HG03196 (cell line): ENCODE measurements at regions not wholly inside any gene's neighbourhood (a gene's known extent, or its start where the extent isn't known, plus 50 kb on each side); places are given as distances from the start of the nearest gene placed in this dataset.
A peak's percentile ranks its signal among the peaks of the same experiment; 100 is the strongest.
"Not testable (repeated sequence)": the region's sequence is repeated elsewhere in the genome, so short reads cannot be mapped to it uniquely, and the experiment has no call there.

Experiments
- ATAC-seq: cut with Tn5 transposase; IDR thresholded peaks from one replicate; pipeline ENCODE4 v1.9.1; 2021; ENCODE audit not compliant: unreplicated experiment

- no peak for ATAC-seq
These were observed 236.2 kb upstream of the ADRA1B start for GRCh38 chr5:159680095-159680494.

- ATAC-seq, result no peak
These were observed 234.6 kb upstream of the ADRA1B start for GRCh38 chr5:159681661-159682060.

DNA sequence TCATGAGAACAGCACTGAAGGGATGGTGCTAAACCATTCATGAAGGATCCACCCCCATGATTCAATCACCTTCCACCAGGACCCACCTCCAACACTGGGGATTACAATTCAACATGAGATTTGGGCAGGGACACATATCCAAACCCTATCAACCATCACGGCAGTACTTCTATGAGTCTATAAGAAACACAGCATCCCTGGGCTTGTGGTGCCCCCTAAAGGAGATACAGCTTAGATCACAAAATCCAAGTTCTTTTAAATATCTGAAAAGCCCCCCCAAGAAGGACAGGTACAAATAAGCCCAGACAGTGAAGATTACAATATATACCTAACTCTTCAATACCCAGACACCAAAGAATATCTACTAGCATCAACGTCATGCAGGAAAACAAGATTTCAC, 233.7 kb upstream of the ADRA1B start:
- ATAC-seq, result no peak

DNA sequence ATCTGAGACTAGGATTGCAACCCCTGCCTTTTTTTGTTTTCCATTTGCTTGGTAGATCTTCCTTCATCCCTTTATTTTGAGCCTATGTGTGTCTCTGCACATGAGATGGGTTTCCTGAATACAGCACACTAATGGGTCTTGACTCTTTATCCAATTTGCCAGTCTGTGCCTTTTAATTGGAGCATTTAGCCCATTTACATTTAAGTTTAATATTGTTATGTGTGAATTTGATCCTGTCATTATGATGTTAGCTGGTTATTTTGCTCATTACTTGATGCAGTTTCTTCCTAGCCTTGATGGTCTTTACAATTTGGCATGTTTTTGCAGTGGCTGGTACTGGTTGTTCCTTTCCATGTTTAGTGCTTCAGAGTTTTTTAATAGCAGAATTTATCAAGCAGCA, 228.4 kb upstream of the ADRA1B start:
- ATAC-seq, result not testable (repeated sequence)

DNA sequence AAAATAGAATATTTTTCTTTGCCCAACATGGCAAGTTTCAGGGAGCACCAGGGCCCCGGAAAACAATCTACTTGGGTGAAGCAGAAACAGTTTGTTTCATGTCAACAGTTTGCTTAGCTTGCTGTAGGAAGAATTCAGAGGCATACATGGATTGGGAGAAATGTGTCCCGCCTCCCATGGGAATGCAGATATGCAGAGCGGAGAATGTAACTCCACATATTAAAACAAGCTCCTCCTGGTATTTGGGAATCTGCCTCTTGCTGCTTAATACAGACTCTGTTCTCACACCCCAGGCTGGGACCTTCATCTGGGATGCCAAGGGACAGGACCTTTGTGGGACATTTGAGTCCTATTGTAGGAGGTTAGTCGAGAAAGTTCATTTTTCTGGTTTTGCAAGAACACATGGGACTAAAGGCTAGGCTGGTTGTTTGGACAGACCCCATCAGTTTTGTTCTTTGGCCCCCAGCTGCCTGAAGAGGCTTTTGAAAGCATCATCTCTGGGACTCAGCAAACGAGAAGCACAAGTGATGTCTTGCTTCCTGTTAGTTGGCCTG, 220.5 kb upstream of the ADRA1B start:
- no peak for ATAC-seq

DNA sequence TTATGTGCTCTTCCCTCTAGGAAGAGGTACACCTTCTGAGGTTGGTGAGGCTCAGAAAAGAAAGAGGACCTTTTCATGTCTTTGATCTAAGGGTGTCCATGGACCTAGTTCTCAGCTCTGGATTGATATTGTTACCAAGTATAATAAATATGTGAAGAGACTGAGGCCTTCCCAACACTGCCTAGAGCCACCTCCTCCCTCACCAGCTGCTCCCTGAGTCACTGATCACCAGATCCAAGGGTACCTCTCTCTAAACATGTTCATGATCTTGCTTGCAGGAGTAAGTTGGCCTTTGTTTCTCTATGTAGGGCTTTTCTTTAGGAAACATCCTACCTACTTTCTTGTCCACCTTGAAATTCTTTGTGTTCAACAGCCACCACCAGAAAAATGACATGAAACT, 218.8 kb upstream of the ADRA1B start:
- ATAC-seq, result no peak

- ATAC-seq, result no peak
These were observed 218.0 kb upstream of the ADRA1B start for GRCh38 chr5:159698322-159698721.

DNA sequence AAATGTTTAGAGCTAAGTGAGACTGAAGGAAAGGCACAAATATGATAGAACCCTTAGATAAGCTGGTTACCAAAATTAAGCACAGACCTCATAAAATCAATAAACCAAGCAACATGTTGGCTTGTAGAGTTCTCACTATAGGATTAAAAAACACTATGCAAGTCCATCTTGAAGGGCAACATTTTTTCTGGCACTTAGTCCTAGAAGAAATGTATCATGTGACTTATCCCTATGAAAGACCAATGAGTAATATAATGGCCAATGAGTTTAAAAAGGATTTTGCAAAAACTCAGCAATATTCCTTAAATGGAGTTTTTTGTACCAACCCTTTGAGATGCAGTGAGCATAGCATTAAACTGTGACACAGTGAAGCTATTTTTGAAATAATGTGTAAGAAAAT, 216.3 kb upstream of the ADRA1B start:
- ATAC-seq, result no peak

DNA sequence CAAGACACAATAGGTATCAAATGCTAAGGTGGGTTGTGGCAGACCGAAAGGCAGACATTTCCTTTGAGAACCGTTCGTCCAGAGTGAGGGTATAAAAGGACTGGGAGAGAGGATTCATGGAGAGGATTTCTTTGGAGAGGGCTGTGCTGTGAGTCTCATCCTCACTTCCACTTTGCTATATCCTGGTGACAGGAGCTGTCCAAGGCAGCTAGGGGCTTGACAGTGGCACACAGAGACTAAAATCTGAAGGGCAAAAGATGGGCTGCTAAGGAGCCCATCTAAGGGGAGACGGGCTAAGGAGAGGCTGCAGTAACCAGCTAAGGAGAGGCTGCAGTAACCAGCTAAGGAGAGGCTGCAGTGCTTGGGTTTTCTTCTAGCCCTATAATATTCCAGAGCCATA, 214.0 kb upstream of the ADRA1B start:
- no peak for ATAC-seq

- no peak for ATAC-seq
These were observed 213.5 kb upstream of the ADRA1B start for GRCh38 chr5:159702826-159703225.

DNA sequence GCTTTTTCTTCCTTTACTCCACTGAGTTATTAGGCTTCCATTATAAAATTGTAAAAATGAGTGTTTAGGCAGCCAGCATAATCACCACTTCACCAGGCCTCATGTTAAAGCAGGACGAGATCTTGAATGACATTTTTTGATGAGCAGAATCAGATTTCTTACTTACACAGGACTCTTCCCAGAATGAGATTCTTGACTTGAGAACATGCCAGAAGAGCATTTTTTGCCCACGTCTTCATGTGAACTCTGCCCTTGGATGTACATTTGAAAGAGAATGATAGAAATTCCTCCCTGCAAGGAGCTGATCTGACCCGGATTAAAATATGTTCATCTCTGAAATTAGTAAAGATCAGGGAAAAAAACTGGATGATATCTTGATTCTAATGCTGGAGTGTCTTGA, 212.1 kb upstream of the ADRA1B start:
- no peak for ATAC-seq

DNA sequence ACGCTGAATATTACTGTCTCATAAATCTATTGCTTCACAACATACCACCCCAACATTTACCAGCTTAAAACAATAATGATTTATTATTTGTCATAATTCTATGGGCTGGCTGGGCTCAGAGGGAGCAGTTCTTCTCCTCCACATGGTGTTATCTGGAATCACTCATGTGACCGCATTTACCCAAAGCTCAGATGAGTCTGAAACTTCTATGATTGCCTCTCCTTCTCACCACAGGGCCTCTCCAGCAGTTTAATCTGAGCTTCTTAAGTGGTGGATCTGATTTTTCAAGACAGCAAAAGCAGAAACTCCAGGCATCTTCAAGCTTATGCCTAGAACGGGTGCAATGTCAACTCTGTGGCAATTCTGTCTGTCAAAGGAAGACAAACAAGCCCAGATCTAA, 210.3 kb upstream of the ADRA1B start:
- ATAC-seq, result no peak

DNA sequence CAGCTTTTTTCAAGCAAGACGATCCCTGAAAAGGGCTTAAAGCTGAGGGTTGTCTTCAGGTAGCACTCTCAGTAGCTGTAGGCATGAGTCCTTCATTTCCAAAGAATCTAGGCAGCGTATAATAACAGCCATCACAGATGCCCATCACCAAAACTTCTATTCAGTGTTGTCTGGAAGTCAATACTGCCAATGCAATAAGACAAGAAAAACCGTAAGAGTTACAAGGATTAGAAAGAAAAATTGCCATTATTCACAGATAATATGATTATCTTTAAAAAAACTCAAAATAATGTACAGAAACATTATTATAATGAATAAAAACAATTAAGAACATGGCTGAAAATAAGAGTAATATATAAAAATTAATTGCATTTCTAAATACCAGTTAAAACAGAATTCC, 208.2 kb upstream of the ADRA1B start:
- no peak for ATAC-seq

GRCh38 chr5:159712672-159713071, 203.6 kb upstream of the ADRA1B start:
- no peak for ATAC-seq

GRCh38 chr5:159713254-159713653, 203.0 kb upstream of the ADRA1B start:
- no peak for ATAC-seq

DNA sequence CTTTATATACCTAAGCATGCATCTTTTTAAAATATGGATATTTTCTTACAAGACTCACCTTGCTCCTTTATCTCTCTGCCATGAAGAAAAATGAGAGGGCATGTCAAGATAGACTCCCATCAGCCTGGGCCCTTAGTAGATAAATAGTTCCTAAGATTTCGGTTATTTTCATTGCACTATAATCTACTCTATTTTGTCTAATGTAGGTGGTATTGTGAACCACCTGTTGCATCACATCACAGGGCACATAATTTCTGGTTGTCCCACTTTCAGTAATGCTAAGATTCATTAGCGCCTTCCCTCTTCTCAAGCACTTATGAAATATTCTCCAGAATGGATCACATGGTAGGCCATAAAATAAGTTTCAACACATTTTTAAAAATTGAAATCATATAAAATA, 202.5 kb upstream of the ADRA1B start:
- no peak for ATAC-seq

- no peak for ATAC-seq
These were observed 190.8 kb upstream of the ADRA1B start for GRCh38 chr5:159725475-159725874.

GRCh38 chr5:159727167-159727566, 189.1 kb upstream of the ADRA1B start:
- ATAC-seq, result no peak

- ATAC-seq, result no peak
These were observed 186.0 kb upstream of the ADRA1B start for GRCh38 chr5:159730285-159730684.

DNA sequence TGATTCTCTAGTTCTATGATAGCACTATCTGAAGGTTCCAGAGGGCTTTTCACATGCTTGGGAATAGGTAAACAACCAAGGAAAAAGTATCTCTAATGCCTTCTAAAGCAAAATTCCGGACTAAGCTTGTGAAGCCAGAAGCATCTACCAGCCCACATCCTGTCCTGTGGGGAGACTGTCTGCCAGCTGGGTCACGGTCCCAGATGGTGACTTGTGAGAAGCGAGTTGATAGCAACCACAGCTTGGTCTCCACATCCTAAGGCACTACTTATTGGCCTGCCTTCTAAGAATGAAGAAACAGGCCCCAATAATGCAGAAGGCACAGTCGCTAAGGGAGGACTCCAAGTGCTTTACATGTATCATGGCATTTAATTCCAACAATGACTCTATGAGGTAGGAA, 184.1 kb upstream of the ADRA1B start:
- no peak for ATAC-seq

GRCh38 chr5:159734366-159734765, 181.9 kb upstream of the ADRA1B start:
- peak; percentile 55 for ATAC-seq

- no peak for ATAC-seq
These were observed 181.2 kb upstream of the ADRA1B start for GRCh38 chr5:159735036-159735435.

- ATAC-seq, result no peak
These were observed 180.3 kb upstream of the ADRA1B start for GRCh38 chr5:159735749-159736660.
